H1 (cell line): ENCODE measurements at regions not wholly inside any gene's neighbourhood (a gene's known extent, or its start where the extent isn't known, plus 50 kb on each side); places are given as distances from the start of the nearest gene placed in this dataset.

ENCODE experiments used
- GABPA ChIP-seq: IDR thresholded peaks from 2 replicates; pipeline ENCODE4 v1.6.1; 2011; ENCODE audit warnings: mild to moderate bottlenecking, low read length, moderate library complexity, borderline replicate concordance; ENCODE audit not compliant: insufficient read depth
- PHF8 ChIP-seq: fragments of 200-600 bp; sonication (generic); conservative IDR thresholded peaks from 2 replicates; pipeline ENCODE4 v1.7.1; 2012; ENCODE audit warnings: low read depth, mild to moderate bottlenecking, inconsistent platforms, low read length, moderate library complexity
- RNF2 ChIP-seq: fragments of 200-900, 300-1000 bp; sonication (generic); IDR thresholded peaks from 2 replicates; pipeline ENCODE4 v1.7.1; 2016; ENCODE audit warnings: borderline replicate concordance, low read depth, mild to moderate bottlenecking, antibody characterized with exemption, low read length; ENCODE audit not compliant: poor library complexity, severe bottlenecking; ENCODE audit errors: missing control alignments

DNA sequence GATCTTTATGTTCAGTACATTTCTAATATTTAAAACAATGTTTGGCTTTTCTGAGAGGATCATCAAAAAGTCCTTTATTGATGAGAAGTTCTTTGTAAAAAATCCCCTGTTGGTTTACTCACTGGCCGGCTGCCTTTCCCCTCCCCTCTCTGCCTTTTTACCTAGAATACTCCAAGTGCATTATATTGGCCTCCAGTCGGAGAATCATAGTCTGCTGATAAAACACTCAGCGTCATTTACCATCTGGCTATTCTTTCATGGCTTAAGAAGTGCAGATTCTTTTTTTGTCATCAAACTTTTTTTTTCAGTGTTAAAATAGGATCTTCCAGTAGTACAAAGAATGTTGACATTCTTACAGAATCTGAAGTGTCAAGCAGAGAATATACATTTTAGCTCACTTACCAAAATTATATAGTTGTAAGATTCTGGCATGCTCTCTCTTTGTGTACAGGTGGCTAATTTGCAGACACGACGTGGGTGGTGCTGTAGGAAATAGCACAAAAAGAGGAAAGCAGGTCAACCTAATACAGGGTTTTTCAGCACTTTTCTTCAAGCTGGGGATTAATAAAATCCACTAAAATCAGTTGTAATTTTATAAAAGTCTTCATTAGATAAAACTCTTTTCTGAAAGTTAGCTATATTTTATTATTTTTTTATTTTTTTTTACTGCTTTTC lies 731.8 kb downstream of the KCTD8 start (continued):
- no peak for TF ChIP-seq RNF2
- no peak for TF ChIP-seq GABPA
- TF ChIP-seq PHF8: no peak
